IMR-90 (cell line): ENCODE measurements at regions not wholly inside any gene's neighbourhood (a gene's known extent, or its start where the extent isn't known, plus 50 kb on each side); places are given as distances from the start of the nearest gene placed in this dataset.

Source experiments
- ATAC-seq: fragments of 200-7000 bp; cut with Tn5 transposase; 2 replicates; pipeline ENCODE4 v1.9.1; 2020; ENCODE audit warnings: low read depth, mild to moderate bottlenecking, moderate library complexity
- BruUV-seq: library from RNA; stranded (reverse); fragments of 400-500 nt; replicated peaks from 2 replicates; lab custom pipeline; 2021; lab: Mats Ljungman, UMichigan
- CTCF ChIA-PET: fragments of 300-600 bp; formaldehyde crosslinking; extraction: SDS; loops from one replicate; lab custom pipeline; 2021; ENCODE audit warnings: antibody characterized with exemption; lab: Yijun Ruan, JAX
- POLR2A ChIA-PET: fragments of 300-600 bp; sonication (Branson Sonifier 250); formaldehyde crosslinking; loops from one replicate; lab custom pipeline; 2022; ENCODE audit warnings: antibody characterized with exemption; ENCODE audit not compliant: unreplicated experiment; lab: Charles Lee
- DNase-seq: peaks from one replicate; pipeline ENCODE4 v3.0.0; 2013
- H2AFZ ChIP-seq: replicated peaks from 2 replicates; pipeline ENCODE3; 2013; ENCODE audit warnings: low read length, mild to moderate bottlenecking; ENCODE audit not compliant: poor library complexity
- H2AK5ac ChIP-seq: 2 replicates; pipeline ENCODE4 v1.6.1; 2013; ENCODE audit warnings: low read depth, low read length, inconsistent platforms
- H2AK9ac ChIP-seq: replicated peaks from 2 replicates; pipeline ENCODE3; 2013; ENCODE audit warnings: mild to moderate bottlenecking, low read depth, low read length, moderate library complexity; ENCODE audit not compliant: poor library complexity
- H2BK120ac ChIP-seq: 2 replicates; pipeline ENCODE4 v1.6.1; 2013; ENCODE audit warnings: low read depth, low read length, inconsistent platforms
- H2BK15ac ChIP-seq: 3 replicates; pipeline ENCODE4 v1.6.1; 2013; ENCODE audit warnings: low read depth, low read length, inconsistent platforms
- H2BK20ac ChIP-seq: 2 replicates; pipeline ENCODE4 v1.6.1; 2013; ENCODE audit warnings: low read depth, mild to moderate bottlenecking, inconsistent platforms, low read length, moderate library complexity
- H2BK5ac ChIP-seq: 2 replicates; pipeline ENCODE4 v1.6.1; 2013; ENCODE audit warnings: mild to moderate bottlenecking, low read depth, low read length, inconsistent platforms; ENCODE audit not compliant: poor library complexity, severe bottlenecking
- H3K14ac ChIP-seq: replicated peaks from 2 replicates; pipeline ENCODE4 v1.6.1; 2013; ENCODE audit warnings: low read depth, low read length, inconsistent platforms
- H3K18ac ChIP-seq: 2 replicates; pipeline ENCODE4 v1.6.1; 2013; ENCODE audit warnings: low read depth, low read length, control low read depth
- H3K23ac ChIP-seq: 2 replicates; pipeline ENCODE4 v1.6.1; 2013; ENCODE audit warnings: low read depth, low read length, inconsistent platforms
- H3K27ac ChIP-seq: 2 replicates; pipeline ENCODE4 v1.5.1; 2013; ENCODE audit warnings: mild to moderate bottlenecking, control low read depth, low read length; ENCODE audit not compliant: insufficient read depth
- H3K27me3 ChIP-seq: 2 replicates; pipeline ENCODE4 v1.6.1; 2013; ENCODE audit warnings: low read length; ENCODE audit not compliant: control insufficient read depth, insufficient read depth
- H3K36me3 ChIP-seq: 2 replicates; pipeline ENCODE4 v1.6.1; 2013; ENCODE audit warnings: low read length, mixed read lengths; ENCODE audit not compliant: control insufficient read depth, insufficient read depth
- H3K4ac ChIP-seq: 2 replicates; pipeline ENCODE4 v1.6.1; 2013; ENCODE audit warnings: low read depth, low read length, inconsistent platforms
- H3K4me1 ChIP-seq: 2 replicates; pipeline ENCODE4 v1.6.1; 2013; ENCODE audit warnings: low read length, mixed read lengths; ENCODE audit not compliant: control insufficient read depth, insufficient read depth
- H3K4me2 ChIP-seq: 2 replicates; pipeline ENCODE4 v1.6.1; 2013; ENCODE audit warnings: low read depth, mild to moderate bottlenecking, control low read depth, low read length, moderate library complexity
- H3K4me3 ChIP-seq: 2 replicates; pipeline ENCODE4 v1.5.1; 2013; ENCODE audit warnings: low read depth, mild to moderate bottlenecking, control low read depth, low read length, moderate library complexity; ENCODE audit not compliant: insufficient read depth
- H3K56ac ChIP-seq: 2 replicates; pipeline ENCODE4 v1.6.1; 2013; ENCODE audit warnings: low read length, inconsistent platforms; ENCODE audit not compliant: insufficient read depth; ENCODE audit errors: extremely low read depth
- H3K79me1 ChIP-seq, 2 experiments: 2 replicates each; pipeline ENCODE4 v1.6.1; 2013; ENCODE audit warnings: low read length in 2 of 2, inconsistent platforms in 1 of 2, low read depth in 1 of 2
- H3K9ac ChIP-seq: 2 replicates; pipeline ENCODE4 v1.6.1; 2013; ENCODE audit warnings: low read depth, low read length, control low read depth
- H3K9me1 ChIP-seq: 2 replicates; pipeline ENCODE4 v1.6.1; 2013; ENCODE audit warnings: low read length, inconsistent platforms; ENCODE audit not compliant: insufficient read depth
- H3K9me3 ChIP-seq: 2 replicates; pipeline ENCODE4 v1.6.1; 2013; ENCODE audit warnings: low read length; ENCODE audit not compliant: control insufficient read depth, insufficient read depth
- H4K20me1 ChIP-seq: 2 replicates; pipeline ENCODE4 v1.6.1; 2013; ENCODE audit warnings: low read length, inconsistent platforms; ENCODE audit not compliant: insufficient read depth
- H4K5ac ChIP-seq: 2 replicates; pipeline ENCODE4 v1.6.1; 2013; ENCODE audit warnings: mild to moderate bottlenecking, low read depth, low read length, control low read depth
- H4K8ac ChIP-seq, 2 experiments: 2 replicates each; pipeline ENCODE4 v1.6.1; 2013; ENCODE audit warnings: low read depth in 2 of 2, low read length in 2 of 2, control low read depth in 1 of 2, inconsistent platforms in 1 of 2
- H4K91ac ChIP-seq: 2 replicates; pipeline ENCODE4 v1.6.1; 2013; ENCODE audit warnings: low read depth, low read length, inconsistent platforms; ENCODE audit not compliant: insufficient read depth
- CTCF ChIP-seq: conservative IDR thresholded peaks from 2 replicates; pipeline ENCODE4 v1.5.1; 2012; ENCODE audit warnings: mild to moderate bottlenecking, low read depth, low read length, improper control_type of control experiment
- MAZ ChIP-seq: IDR thresholded peaks from 2 replicates; pipeline ENCODE4 v1.6.1; 2012; ENCODE audit warnings: low read depth, mild to moderate bottlenecking, low read length, improper control_type of control experiment, moderate library complexity, borderline replicate concordance
- MXI1 ChIP-seq: IDR thresholded peaks from 2 replicates; pipeline ENCODE4 v1.6.1; 2012; ENCODE audit warnings: low read depth, mild to moderate bottlenecking, low read length, moderate library complexity, borderline replicate concordance
- POLR2A ChIP-seq: IDR thresholded peaks from 2 replicates; pipeline ENCODE4 v1.6.1; 2012; ENCODE audit warnings: mild to moderate bottlenecking, low read depth, low read length
- SMC3 ChIP-seq: fragments of 150-350 bp; IDR thresholded peaks from 2 replicates; pipeline ENCODE4 v1.6.1; 2016; ENCODE audit warnings: low read depth, mild to moderate bottlenecking, antibody characterized with exemption, low read length, moderate library complexity
- USF2 ChIP-seq: fragments of 150-350 bp; IDR thresholded peaks from 2 replicates; pipeline ENCODE4 v1.6.1; 2017; ENCODE audit warnings: mild to moderate bottlenecking, antibody characterized with exemption, low read length, low read depth
- WGBS, 2 experiments: methylation state at CpG; one replicate each; pipeline versions ENCODE4 v1.1.5 to v1.1.7; 2013; ENCODE audit warnings: missing lambda C conversion rate in 2 of 2; ENCODE audit not compliant: insufficient read length in 1 of 2; ENCODE audit errors: extremely low coverage in 2 of 2; 5-methylcytosine and 5-hydroxymethylcytosine counted together
- dilution Hi-C: fragments of 300-500 bp; cut with HindIII; formaldehyde crosslinking; loops from one replicate; pipeline ENCODE4 v1.14.3; 2018; ENCODE audit warnings: low sequenced_read_pairs; ENCODE audit not compliant: unreplicated experiment
- in situ Hi-C: fragments of 300-500 bp; cut with MboI; formaldehyde crosslinking; loops from 3 replicates; pipeline ENCODE4 v1.14.3; 2019; ENCODE audit warnings: low sequenced_read_pairs, inconsistent platforms, mixed read lengths
- intact Hi-C: fragments of 100-400 bp; cut with micrococcal nuclease; formaldehyde crosslinking; loops from 2 replicates; pipeline ENCODE4 v1.10.0; 2022

GRCh38 chr2:19577723-19578122 lies 219.3 kb upstream of the OSR1 start:
- Histone ChIP-seq H2AK9ac (no peak overlapping the region), H3K9ac (no peak overlapping the region), H3K4me2 (no peak overlapping the region), H3K56ac (no peak overlapping the region), H3K4me1 (peaks cover 5% of the 10 kb centered on the region), H4K20me1 (no peaks in the 10 kb centered on the region), H3K9me3 (no peaks in the 10 kb centered on the region), H4K8ac (no peak overlapping the region), H4K91ac (no peak overlapping the region), H3K23ac (no peak overlapping the region), H2BK15ac (no peak overlapping the region), H3K9me1 (0 out of 2 replicates have a peak, but pooled peaks cover 3% of the 10 kb centered on the region), H2BK5ac (no peak overlapping the region), H3K14ac (no peak overlapping the region), H3K79me1 (no peaks in the 10 kb centered on the region), H2AK5ac (no peak overlapping the region), H2AFZ (no peak overlapping the region), H3K4ac (no peak overlapping the region), H4K5ac (no peak overlapping the region), H3K27ac (no peak overlapping the region), H2BK120ac (no peak overlapping the region), H3K36me3 (no peaks in the 10 kb centered on the region), H3K4me3 (no peak overlapping the region), H2BK20ac (no peak overlapping the region), H3K18ac (no peak overlapping the region), H3K27me3 (no peaks in the 10 kb centered on the region)
- ChIA-PET CTCF (no interaction called here), POLR2A (no interaction called here)
- dilution Hi-C loops (no loop called here), in situ Hi-C loops (no loop called here), intact Hi-C loops (no loop called here)
- TF ChIP-seq MXI1 (no peak), MAZ (no peak), CTCF (no peak), USF2 (no peak), POLR2A (no peak), SMC3 (no peak)
- BruUV-seq = no TSS peak
- WGBS, 2 experiments = no CpG with 5 or more reads among the region's 3 CpGs
- peak; percentile 62 for DNase-seq
- peak; percentile 46 for ATAC-seq
